Bronchial epithelial cell (primary cell): ENCODE measurements at regions not wholly inside any gene's neighbourhood (a gene's known extent, or its start where the extent isn't known, plus 50 kb on each side); places are given as distances from the start of the nearest gene placed in this dataset.

Source experiments
- DNase-seq: peaks from one replicate; pipeline ENCODE4 v3.0.0-alpha.2; 2010; ENCODE audit warnings: low read depth
- FAIRE-seq: peaks from 2 replicates; lab custom pipeline; 2011; peaks lifted over from hg19 to GRCh38; lab: Jason Lieb, UNC
- H3K27me3 ChIP-seq: 2 replicates; pipeline ENCODE4 v1.5.1; 2011; ENCODE audit warnings: low read length; ENCODE audit not compliant: control insufficient read depth, insufficient read depth
- H3K36me3 ChIP-seq: 2 replicates; pipeline ENCODE4 v1.5.1; 2011; ENCODE audit warnings: low read length; ENCODE audit not compliant: control insufficient read depth, insufficient read depth
- H3K4me3 ChIP-seq: 2 replicates; pipeline ENCODE4 v1.5.1; 2011; ENCODE audit warnings: mild to moderate bottlenecking, low read depth, low read length, control low read depth
- CTCF ChIP-seq: IDR thresholded peaks from 2 replicates; pipeline ENCODE4 v1.5.1; 2011; ENCODE audit warnings: mild to moderate bottlenecking, moderate library complexity, low read length, control low read depth, inconsistent platforms; ENCODE audit not compliant: insufficient read depth, severe bottlenecking

DNA sequence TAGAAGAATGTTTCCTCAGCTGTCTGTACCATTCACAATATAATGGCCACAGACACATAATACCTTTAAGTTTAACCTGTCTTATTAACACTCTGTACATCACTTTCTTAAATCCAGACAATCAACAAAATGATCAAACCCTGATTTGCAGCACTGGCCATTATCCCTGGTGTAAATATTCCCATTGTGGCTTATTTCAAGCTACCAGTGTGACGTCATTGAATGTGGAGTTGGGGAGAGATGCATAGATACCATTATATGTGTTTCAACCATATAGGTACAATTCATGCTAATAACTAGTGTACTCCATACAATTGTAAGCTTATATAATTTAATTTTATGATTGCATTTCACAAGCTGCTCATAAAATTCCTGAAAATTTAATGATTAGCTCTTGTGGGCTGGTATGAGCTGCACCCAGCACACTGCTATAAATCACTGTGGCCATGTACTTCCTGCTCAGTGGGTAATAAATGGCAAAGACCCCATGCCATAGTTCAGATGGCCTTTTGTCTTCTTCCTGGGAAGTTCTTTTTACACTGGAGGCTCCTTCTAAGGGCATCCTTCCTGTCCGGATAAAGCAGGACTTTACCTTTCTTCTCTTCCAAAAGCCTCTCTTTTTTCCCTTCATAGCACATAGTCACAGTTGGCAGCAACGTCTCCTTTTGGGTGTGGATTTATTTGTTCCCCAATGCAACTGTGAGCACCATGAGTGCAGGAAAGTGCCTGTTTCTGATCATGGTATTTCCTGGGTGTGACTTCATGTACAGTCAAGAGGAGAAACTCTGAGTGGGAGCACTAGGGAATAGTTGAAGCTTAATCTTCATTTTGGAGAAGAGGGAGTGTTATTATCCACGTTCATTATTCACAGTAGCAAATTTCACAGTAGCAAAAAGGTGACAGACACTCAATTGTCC is 87.8 kb downstream of the MIAT start:
- FAIRE-seq (peak; percentile 77), DNase-seq (peak; percentile 51)
- no peaks in the 10 kb centered on the region for H3K36me3 ChIP-seq
- H3K4me3 ChIP-seq: no peak overlapping the region
- no peak for TF ChIP-seq CTCF
- no peaks in the 10 kb centered on the region for H3K27me3 ChIP-seq

DNA sequence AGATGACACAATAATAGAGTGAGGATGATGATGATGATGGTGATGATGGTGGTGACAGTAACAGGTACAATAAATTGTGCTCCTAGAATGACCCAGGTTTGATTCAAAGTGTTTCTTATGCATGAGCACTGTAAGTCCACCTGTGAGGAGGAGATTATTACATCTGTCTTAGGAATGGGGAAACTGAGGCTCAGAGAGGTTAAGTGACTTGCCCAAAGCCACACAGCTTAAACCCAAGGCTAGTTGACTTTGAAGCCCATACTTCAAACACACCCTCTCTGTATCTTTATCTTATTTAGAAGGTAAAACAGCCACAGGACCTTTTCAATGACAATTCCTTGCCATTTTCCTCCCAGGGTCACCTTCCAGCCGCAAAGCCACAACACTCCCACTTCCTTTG is 88.9 kb downstream of the MIAT start:
- DNase-seq (no peak), FAIRE-seq (no peak)
- no peak for TF ChIP-seq CTCF
- Histone ChIP-seq H3K27me3 (no peaks in the 10 kb centered on the region), H3K36me3 (no peaks in the 10 kb centered on the region), H3K4me3 (no peak overlapping the region)

- DNase-seq (no peak), FAIRE-seq (no peak)
- TF ChIP-seq CTCF: no peak
Measured at GRCh38 chr22:26748845-26749244, 91.5 kb downstream of the MIAT start.

GRCh38 chr22:26751217-26751616 is 93.8 kb downstream of the MIAT start:
- Histone ChIP-seq H3K36me3 (no peaks in the 10 kb centered on the region), H3K4me3 (no peak overlapping the region), H3K27me3 (no peaks in the 10 kb centered on the region)
- no peak for TF ChIP-seq CTCF
- no peak for DNase-seq
- no peak for FAIRE-seq

More at GRCh38 chr22:26748845-26749244, 91.5 kb downstream of the MIAT start:
- Histone ChIP-seq H3K36me3 (no peaks in the 10 kb centered on the region), H3K4me3 (no peak overlapping the region), H3K27me3 (no peaks in the 10 kb centered on the region)

DNA sequence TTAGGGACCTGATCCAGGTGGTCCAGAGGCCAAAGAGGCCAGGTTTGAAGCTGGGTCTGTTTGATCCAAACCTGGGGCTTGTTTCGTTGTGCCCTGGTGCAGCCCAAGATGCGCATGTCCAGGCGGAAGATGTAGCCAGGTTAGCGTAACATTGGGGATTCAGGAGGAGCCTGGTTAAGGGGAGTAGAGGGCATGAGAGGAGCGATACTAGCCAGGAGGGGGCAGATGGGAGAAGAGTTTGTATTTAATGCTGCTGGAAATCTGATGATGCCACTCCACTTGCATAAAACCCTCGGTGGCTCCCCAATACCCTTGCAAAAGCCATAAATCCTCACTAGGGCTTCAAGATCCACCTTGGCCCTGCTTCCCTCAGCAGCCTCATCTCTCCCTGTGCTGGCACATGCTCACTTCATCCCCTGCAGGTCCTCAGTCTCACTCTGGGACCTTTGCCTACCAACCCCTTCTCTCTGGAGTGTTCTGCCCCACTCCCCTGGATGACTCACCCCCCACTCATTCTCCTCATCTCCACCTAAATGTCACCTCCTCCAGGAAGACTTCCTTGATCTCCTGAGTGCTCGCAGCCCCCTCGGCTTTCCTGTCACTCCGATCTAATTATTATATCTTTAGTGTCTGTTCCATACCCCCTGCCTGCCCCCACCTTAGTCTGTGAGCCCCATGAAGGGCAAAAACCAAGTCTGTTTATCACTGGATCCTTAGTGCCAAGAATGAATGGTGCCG is 95.9 kb downstream of the MIAT start:
- H3K36me3 ChIP-seq: no peaks in the 10 kb centered on the region
- no peak overlapping the region for H3K4me3 ChIP-seq
- FAIRE-seq: peak; percentile 40
- no peaks in the 10 kb centered on the region for H3K27me3 ChIP-seq
- no peak for DNase-seq
- TF ChIP-seq CTCF: no peak
